Activated CD4-positive, alpha-beta T cell treated with anti-CD3 and anti-CD28 coated beads, Interleukin-2, amount 10 ng/mL, durations not matched to agents 24 days and 14 days (primary cell): ENCODE measurements at regions not wholly inside any gene's neighbourhood (a gene's known extent, or its start where the extent isn't known, plus 50 kb on each side); places are given as distances from the start of the nearest gene placed in this dataset.

ENCODE experiments used
- DNase-seq: peaks from one replicate; pipeline ENCODE4 v3.0.0; 2022
- H3K27ac Mint-ChIP-seq: one replicate; pipeline ENCODE4 v1.8.0; 2022; ENCODE audit warnings: mild to moderate bottlenecking, mixed read lengths
- H3K27me3 Mint-ChIP-seq: one replicate; pipeline ENCODE4 v1.8.0; 2022; ENCODE audit warnings: mixed read lengths
- H3K36me3 Mint-ChIP-seq: one replicate; pipeline ENCODE4 v1.8.0; 2022; ENCODE audit warnings: low read depth, mild to moderate bottlenecking, mixed read lengths
- H3K4me1 Mint-ChIP-seq: one replicate; pipeline ENCODE4 v1.8.0; 2021; ENCODE audit warnings: mixed read lengths
- H3K4me3 Mint-ChIP-seq: one replicate; pipeline ENCODE4 v1.8.0; 2022; ENCODE audit warnings: mild to moderate bottlenecking, moderate library complexity, mixed read lengths
- H3K9me3 Mint-ChIP-seq: one replicate; pipeline ENCODE4 v1.8.0; 2021; ENCODE audit warnings: mixed read lengths
- intact Hi-C: fragments of 100-400 bp; cut with micrococcal nuclease; formaldehyde crosslinking; loops from one replicate; pipeline ENCODE4 v1.15.1; 2023

DNA sequence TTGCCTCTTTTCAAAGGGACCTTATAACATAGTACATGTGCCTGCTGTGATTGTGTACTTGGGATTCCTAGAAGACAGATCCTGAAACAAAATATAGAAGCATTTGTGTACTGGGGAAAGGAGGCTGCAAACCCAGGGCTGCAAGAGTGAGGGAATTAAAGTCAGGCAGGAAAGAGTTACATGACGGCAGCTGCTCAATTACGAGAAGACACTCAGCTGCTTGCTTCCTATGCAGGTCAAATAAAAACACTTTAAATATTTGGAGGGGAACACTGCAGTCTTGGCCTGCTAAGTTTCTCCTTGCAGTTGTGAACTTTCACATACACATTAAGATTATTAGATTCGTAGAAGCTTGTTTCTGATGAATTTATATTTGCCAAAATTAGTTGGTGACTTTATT lies 191.9 kb upstream of the CXCL13 start:
- Mint-ChIP-seq H3K27me3 (peaks cover 37% of the 10 kb centered on the region), H3K4me1 (no peaks in the 10 kb centered on the region), H3K27ac (no peak overlapping the region), H3K9me3 (no peaks in the 10 kb centered on the region), H3K4me3 (no peak overlapping the region), H3K36me3 (no peaks in the 10 kb centered on the region)
- DNase-seq = no peak
- intact Hi-C loops = no loop called here

DNA sequence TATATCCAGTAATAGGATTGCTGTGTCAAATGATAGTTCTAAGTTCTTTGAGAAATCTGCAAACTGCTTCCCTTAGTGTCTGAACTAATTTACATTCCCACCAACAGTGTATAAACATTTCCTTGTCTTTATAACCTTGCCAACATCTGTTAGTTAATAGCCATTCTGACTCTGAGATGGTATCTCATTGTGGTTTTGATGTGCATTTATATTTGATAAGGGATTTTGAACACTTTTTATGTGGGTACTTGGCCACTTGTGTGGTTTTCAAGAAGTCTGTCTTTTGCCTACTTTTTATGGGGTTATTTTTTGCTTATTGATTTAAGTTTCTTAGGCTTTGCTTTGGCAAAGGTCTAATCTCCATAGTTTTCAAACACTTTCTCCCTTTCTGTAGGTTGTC lies 189.9 kb upstream of the CXCL13 start:
- H3K27ac Mint-ChIP-seq = no peak overlapping the region
- DNase-seq = no peak
- no peaks in the 10 kb centered on the region for H3K9me3 Mint-ChIP-seq
- no peaks in the 10 kb centered on the region for H3K36me3 Mint-ChIP-seq
- intact Hi-C loops = no loop called here
- H3K27me3 Mint-ChIP-seq = peaks cover 35% of the 10 kb centered on the region
- H3K4me1 Mint-ChIP-seq = no peaks in the 10 kb centered on the region
- no peak overlapping the region for H3K4me3 Mint-ChIP-seq

DNA sequence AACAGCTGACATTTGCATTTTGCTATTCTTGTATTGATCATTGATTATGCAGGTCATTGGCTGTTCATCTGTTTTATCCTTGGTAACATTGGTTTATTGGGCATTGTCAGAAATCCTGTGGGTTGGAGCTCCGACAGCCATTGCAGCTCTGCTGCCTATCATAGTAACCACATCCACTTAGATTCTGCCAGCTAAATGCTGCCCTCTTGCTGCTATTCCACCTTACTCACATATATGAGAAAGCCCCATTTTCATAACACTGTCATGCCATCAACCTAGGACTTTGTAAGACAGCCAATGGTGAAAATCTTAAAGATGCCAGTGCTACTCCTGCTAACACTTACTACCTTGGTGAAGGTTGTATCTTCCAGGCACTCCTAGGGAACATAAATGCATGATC lies 187.3 kb upstream of the CXCL13 start:
- Mint-ChIP-seq H3K9me3 (no peaks in the 10 kb centered on the region), H3K36me3 (no peaks in the 10 kb centered on the region), H3K4me3 (no peak overlapping the region), H3K27me3 (peaks cover 25% of the 10 kb centered on the region), H3K4me1 (no peaks in the 10 kb centered on the region), H3K27ac (no peak overlapping the region)
- DNase-seq = peak; percentile 61
- intact Hi-C loops = no loop called here

DNA sequence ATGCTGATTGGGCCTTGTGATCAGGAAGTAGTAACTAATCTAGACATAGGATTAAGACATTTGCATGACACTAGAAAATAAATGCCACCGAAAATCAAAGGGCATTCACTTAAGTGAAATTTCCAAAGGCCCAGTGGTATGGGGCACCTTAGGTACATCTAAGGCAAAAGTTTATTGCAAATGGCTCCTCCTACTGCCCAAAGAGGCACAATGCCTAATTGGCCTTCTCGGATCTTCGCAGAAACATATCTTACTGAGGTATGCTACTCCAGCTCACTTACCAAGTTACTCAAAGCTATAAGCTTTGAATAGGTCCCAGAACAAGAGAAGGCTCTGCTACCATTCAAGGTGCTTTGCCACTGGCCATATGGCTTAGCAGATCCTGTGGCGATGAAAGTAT lies 174.8 kb upstream of the CXCL13 start:
- Mint-ChIP-seq H3K27me3 (no peaks in the 10 kb centered on the region), H3K9me3 (no peaks in the 10 kb centered on the region), H3K36me3 (no peaks in the 10 kb centered on the region), H3K27ac (no peak overlapping the region), H3K4me3 (no peak overlapping the region), H3K4me1 (peaks cover 8% of the 10 kb centered on the region)
- no peak for DNase-seq
- intact Hi-C loops = no loop called here

DNA sequence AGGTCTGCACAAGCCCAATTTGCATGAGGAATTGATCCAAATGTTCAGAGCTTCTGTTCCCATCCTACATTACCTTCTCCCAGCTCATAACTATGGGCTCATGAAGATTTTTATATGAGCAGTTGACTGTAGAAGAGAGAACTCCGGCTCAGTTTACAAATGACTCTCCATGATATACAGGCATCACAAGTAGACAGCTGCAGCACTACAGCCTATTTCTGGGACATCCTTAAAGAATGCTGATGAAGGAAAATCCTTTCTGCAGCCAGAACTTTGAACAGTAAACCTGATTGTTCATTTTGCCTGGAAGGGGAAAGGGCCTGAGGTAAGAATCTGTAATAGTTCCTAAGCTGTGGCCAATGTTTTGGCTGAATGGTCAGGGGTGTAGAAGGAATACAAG lies 174.1 kb upstream of the CXCL13 start:
- H3K4me3 Mint-ChIP-seq = no peak overlapping the region
- no peak for DNase-seq
- H3K27ac Mint-ChIP-seq = no peak overlapping the region
- H3K9me3 Mint-ChIP-seq = no peaks in the 10 kb centered on the region
- intact Hi-C loops = no loop called here
- H3K36me3 Mint-ChIP-seq = no peaks in the 10 kb centered on the region
- no peaks in the 10 kb centered on the region for H3K27me3 Mint-ChIP-seq
- H3K4me1 Mint-ChIP-seq = peaks cover 8% of the 10 kb centered on the region

DNA sequence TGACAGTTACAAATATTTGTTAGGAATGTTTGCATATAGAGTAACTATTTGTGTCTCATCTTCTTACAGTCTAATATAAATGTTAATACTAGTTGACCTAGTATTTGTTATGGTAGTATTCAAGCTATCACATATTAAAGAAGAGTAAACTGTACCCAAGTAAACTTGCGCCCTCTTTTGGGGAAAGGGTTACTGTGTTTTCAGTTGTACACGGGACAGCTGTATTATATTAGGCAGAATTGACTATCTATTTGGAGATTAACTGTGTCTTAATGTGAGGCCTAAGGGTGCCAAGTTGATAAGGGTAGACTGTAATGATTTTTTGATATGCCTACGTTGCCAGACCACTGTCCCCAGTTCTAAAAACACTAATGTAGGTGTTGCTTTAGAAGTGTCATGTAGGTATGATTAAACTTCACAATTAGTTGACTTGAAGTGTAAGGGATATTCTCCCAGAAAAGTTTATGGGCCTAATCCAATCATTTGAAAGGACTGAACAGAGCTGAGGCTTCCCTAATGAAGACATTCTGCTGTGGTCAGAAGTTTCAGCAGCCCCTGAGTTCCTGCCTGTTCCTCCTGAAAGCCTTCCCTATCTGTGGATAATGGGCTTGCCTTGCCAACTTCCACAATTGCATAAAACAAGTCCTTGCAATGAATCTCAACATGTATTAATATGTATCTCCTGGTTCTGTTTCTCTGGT lies 172.8 kb upstream of the CXCL13 start:
- Mint-ChIP-seq H3K4me1 (peaks cover 8% of the 10 kb centered on the region), H3K27ac (no peak overlapping the region), H3K27me3 (no peaks in the 10 kb centered on the region), H3K36me3 (no peaks in the 10 kb centered on the region), H3K4me3 (no peak overlapping the region), H3K9me3 (no peaks in the 10 kb centered on the region)
- intact Hi-C loops = loop anchor here (1.0 to 2.0 kb wide), 3 partner anchors 48 to 185 kb away; no protein-coding TSS in a partner anchor
- no peak for DNase-seq

GRCh38 chr4:77433418-77433733 lies 172.2 kb upstream of the CXCL13 start:
- Mint-ChIP-seq H3K4me3 (no peak overlapping the region), H3K27me3 (no peaks in the 10 kb centered on the region), H3K4me1 (peaks cover 8% of the 10 kb centered on the region), H3K27ac (no peak overlapping the region), H3K36me3 (no peaks in the 10 kb centered on the region), H3K9me3 (no peaks in the 10 kb centered on the region)
- DNase-seq = peak; percentile 80
- intact Hi-C loops = loop anchor here (1.0 to 2.0 kb wide), 3 partner anchors 48 to 185 kb away; no protein-coding TSS in a partner anchor

GRCh38 chr4:77434299-77435092 lies 171.1 kb upstream of the CXCL13 start:
- H3K36me3 Mint-ChIP-seq = no peaks in the 10 kb centered on the region
- no peak overlapping the region for H3K4me3 Mint-ChIP-seq
- no peaks in the 10 kb centered on the region for H3K27me3 Mint-ChIP-seq
- intact Hi-C loops = no loop called here
- DNase-seq = no peak
- no peaks in the 10 kb centered on the region for H3K9me3 Mint-ChIP-seq
- peaks cover 8% of the 10 kb centered on the region for H3K4me1 Mint-ChIP-seq
- no peak overlapping the region for H3K27ac Mint-ChIP-seq

- no peaks in the 10 kb centered on the region for H3K36me3 Mint-ChIP-seq
- no peak overlapping the region for H3K27ac Mint-ChIP-seq
- no peaks in the 10 kb centered on the region for H3K27me3 Mint-ChIP-seq
- no peak for DNase-seq
- intact Hi-C loops = no loop called here
- peaks cover 4% of the 10 kb centered on the region for H3K9me3 Mint-ChIP-seq
- peaks cover 8% of the 10 kb centered on the region for H3K4me1 Mint-ChIP-seq
- no peak overlapping the region for H3K4me3 Mint-ChIP-seq
Observed at GRCh38 chr4:77437079-77437478, 168.5 kb upstream of the CXCL13 start.

- peaks cover 4% of the 10 kb centered on the region for H3K9me3 Mint-ChIP-seq
- H3K4me3 Mint-ChIP-seq = no peak overlapping the region
- H3K36me3 Mint-ChIP-seq = no peaks in the 10 kb centered on the region
- H3K27ac Mint-ChIP-seq = no peak overlapping the region
- intact Hi-C loops = no loop called here
- H3K27me3 Mint-ChIP-seq = peaks cover 3% of the 10 kb centered on the region
- peaks cover 3% of the 10 kb centered on the region for H3K4me1 Mint-ChIP-seq
- no peak for DNase-seq
Observed at GRCh38 chr4:77438549-77438948, 167.1 kb upstream of the CXCL13 start.

- Mint-ChIP-seq H3K4me3 (no peak overlapping the region), H3K36me3 (no peaks in the 10 kb centered on the region), H3K27me3 (peaks cover 12% of the 10 kb centered on the region), H3K9me3 (peaks cover 4% of the 10 kb centered on the region), H3K4me1 (no peaks in the 10 kb centered on the region), H3K27ac (no peak overlapping the region)
- intact Hi-C loops = no loop called here
- no peak for DNase-seq
Observed at GRCh38 chr4:77443941-77444340, 161.7 kb upstream of the CXCL13 start.

DNA sequence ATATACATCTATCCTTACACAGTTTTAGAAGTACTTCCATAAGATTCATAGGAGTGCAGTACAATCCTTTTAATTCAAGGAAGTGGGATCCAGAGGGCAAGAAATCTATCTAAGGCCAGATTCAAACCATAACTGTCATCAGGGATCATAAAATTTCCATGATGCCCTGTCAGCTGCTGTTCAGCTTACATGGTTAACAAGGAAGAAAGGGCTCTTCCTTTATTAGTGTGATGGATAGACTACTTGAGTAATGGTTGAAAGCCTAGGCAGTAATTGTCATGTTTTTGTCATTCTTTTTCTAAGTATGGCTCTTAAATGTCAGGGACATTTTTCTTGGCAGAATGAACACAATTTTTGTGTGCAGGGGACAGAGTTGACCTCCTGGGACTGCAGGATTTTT lies 159.8 kb upstream of the CXCL13 start:
- intact Hi-C loops = no loop called here
- Mint-ChIP-seq H3K27ac (no peak overlapping the region), H3K36me3 (no peaks in the 10 kb centered on the region), H3K4me3 (no peak overlapping the region), H3K27me3 (peaks cover 14% of the 10 kb centered on the region), H3K9me3 (peaks cover 4% of the 10 kb centered on the region), H3K4me1 (no peaks in the 10 kb centered on the region)
- no peak for DNase-seq

DNA sequence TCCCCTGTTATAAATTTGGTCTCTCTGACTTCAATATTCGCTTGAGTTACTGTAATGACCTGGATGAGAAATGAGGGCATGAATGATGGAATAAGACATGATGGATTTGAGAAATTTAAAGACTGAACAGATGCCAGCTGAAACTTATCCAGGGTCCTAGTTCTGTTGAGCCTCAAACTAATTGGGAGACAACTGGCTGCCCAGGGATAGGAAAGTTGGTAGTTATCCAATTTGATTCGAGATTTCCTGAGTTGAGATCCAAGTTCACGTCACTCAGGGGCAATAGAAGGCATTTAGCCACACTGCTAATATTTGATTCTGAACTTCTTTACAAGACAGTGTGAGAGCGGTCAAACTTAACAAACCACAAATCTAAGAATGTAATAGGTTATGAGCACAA lies 159.0 kb upstream of the CXCL13 start:
- H3K36me3 Mint-ChIP-seq = no peaks in the 10 kb centered on the region
- no peaks in the 10 kb centered on the region for H3K9me3 Mint-ChIP-seq
- no peaks in the 10 kb centered on the region for H3K4me1 Mint-ChIP-seq
- no peak overlapping the region for H3K27ac Mint-ChIP-seq
- DNase-seq = no peak
- peaks cover 14% of the 10 kb centered on the region for H3K27me3 Mint-ChIP-seq
- no peak overlapping the region for H3K4me3 Mint-ChIP-seq
- intact Hi-C loops = no loop called here

DNA sequence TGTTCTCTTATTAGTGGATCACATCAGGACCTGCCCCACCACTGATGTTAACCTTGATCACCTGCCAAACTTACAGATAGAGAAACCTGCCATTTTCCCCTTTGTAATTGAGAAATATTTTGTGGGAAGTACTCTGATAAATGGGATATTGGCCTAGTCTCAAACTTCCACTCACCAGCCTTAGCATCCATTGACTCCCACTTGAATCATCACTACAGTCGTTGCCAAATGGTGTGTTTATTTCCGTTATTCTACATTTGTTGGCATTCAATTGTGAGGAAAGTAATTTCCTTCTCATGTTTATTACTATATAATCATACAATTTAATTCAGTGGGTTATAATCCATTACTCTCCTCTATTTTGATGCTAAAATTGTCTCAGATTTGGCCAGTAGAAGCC lies 156.4 kb upstream of the CXCL13 start:
- intact Hi-C loops = no loop called here
- Mint-ChIP-seq H3K27ac (no peak overlapping the region), H3K4me3 (no peak overlapping the region), H3K27me3 (peaks cover 12% of the 10 kb centered on the region), H3K4me1 (no peaks in the 10 kb centered on the region), H3K36me3 (no peaks in the 10 kb centered on the region), H3K9me3 (no peaks in the 10 kb centered on the region)
- DNase-seq = no peak

DNA sequence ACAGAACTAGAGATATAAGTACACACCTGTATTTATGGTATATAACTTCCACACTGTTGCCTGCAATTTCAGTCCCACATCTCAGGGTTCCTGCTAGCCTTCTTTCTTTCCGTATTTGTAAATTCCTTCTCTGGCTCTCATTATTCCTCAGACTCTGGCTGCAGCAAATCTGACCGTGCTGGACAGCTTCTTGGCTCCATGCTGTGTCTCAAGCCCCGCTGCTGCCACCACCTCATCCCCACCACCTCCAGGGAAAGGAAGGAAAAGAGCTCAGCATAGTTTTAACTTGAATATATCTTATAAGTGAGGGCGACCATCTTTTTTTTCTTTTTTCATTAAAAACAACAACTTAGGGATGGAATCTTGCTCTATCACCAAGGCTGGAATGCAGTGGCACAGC lies 155.6 kb upstream of the CXCL13 start:
- no peak overlapping the region for H3K27ac Mint-ChIP-seq
- H3K36me3 Mint-ChIP-seq = no peaks in the 10 kb centered on the region
- H3K27me3 Mint-ChIP-seq = peaks cover 9% of the 10 kb centered on the region
- no peak for DNase-seq
- intact Hi-C loops = no loop called here
- H3K4me3 Mint-ChIP-seq = no peak overlapping the region
- no peaks in the 10 kb centered on the region for H3K9me3 Mint-ChIP-seq
- H3K4me1 Mint-ChIP-seq = no peaks in the 10 kb centered on the region
